Activated naive CD4-positive, alpha-beta T cell treated with anti-CD3 and anti-CD28 coated beads for 36 hours (primary cell): ENCODE measurements at regions not wholly inside any gene's neighbourhood (a gene's known extent, or its start where the extent isn't known, plus 50 kb on each side); places are given as distances from the start of the nearest gene placed in this dataset.
"Not testable (repeated sequence)": the region's sequence is repeated elsewhere in the genome, so short reads cannot be mapped to it uniquely, and the experiment has no call there.

Experiments
- CTCF ChIA-PET: fragments of 350-600 bp; sonication (Branson Sonifier 250); formaldehyde crosslinking; loops from one replicate; lab custom pipeline; 2021; ENCODE audit warnings: antibody characterized with exemption; lab: Charles Lee
- DNase-seq: peaks from one replicate; pipeline ENCODE4 v3.0.0-alpha.2; 2020
- H3K27ac Mint-ChIP-seq: one replicate; pipeline ENCODE4 v1.8.0; 2021; ENCODE audit warnings: mild to moderate bottlenecking, mixed read lengths
- H3K27me3 Mint-ChIP-seq: one replicate; pipeline ENCODE4 v1.8.0; 2021; ENCODE audit warnings: low read depth, mixed read lengths
- H3K36me3 Mint-ChIP-seq: one replicate; pipeline ENCODE4 v1.8.0; 2021; ENCODE audit warnings: low read depth, mixed read lengths
- H3K4me1 Mint-ChIP-seq: one replicate; pipeline ENCODE4 v1.8.0; 2021; ENCODE audit warnings: low read depth, mixed read lengths
- H3K4me3 Mint-ChIP-seq: one replicate; pipeline ENCODE4 v1.8.0; 2021; ENCODE audit warnings: mild to moderate bottlenecking, moderate library complexity, mixed read lengths
- H3K9me3 Mint-ChIP-seq: one replicate; pipeline ENCODE4 v1.8.0; 2021; ENCODE audit warnings: mixed read lengths
- intact Hi-C: fragments of 100-400 bp; cut with micrococcal nuclease; formaldehyde crosslinking; loops from one replicate; pipeline ENCODE4 v1.15.1; 2023

DNA sequence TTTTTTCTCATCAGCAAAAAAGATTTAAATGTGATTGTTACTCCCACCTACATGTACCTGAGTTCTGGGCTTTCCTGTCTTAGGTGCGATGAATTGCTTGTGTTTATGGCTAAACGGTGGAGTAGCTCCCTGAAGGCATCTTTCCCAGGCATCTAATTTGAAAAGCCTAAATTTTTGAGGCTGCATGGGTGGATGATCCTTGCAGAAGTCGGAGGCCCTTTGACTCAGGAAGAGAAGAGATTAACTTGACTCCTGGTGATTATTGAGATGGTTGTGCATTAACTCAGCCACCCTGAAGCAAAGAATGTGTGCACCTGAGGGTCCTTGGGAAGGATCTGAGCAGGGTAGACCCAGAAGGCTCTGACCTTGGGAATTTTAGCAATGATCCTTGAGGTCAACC lies 155.6 kb upstream of the SEMA3C start:
- CTCF ChIA-PET = interaction anchor here (0.5 kb wide), 1 partner anchor 125 kb away, joined by 3 read pairs; no protein-coding TSS in a partner anchor
- intact Hi-C loops = no loop called here
- no peak for DNase-seq
- no peaks in the 10 kb centered on the region for H3K4me1 Mint-ChIP-seq
- no peaks in the 10 kb centered on the region for H3K36me3 Mint-ChIP-seq
- no peaks in the 10 kb centered on the region for H3K27me3 Mint-ChIP-seq
- H3K27ac Mint-ChIP-seq = no peak overlapping the region
- H3K4me3 Mint-ChIP-seq = no peak overlapping the region
- H3K9me3 Mint-ChIP-seq = peaks cover 4% of the 10 kb centered on the region

DNA sequence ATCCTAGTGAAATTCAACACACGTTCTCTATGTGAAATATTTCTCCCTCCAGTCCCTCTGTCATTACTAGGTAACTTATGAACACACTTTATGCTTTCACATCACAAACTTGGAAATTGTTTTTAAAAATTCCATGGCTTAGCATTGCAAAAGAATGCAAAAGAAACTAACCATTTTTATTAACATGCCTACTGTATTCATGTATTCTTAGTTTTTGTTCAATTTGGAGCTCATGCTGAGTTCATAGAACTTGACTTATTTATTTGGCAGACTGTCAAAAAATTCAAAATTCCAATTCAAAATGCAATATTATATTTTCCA lies 155.0 kb upstream of the SEMA3C start:
- peaks cover 4% of the 10 kb centered on the region for H3K9me3 Mint-ChIP-seq
- DNase-seq = no peak
- H3K27me3 Mint-ChIP-seq = no peaks in the 10 kb centered on the region
- H3K27ac Mint-ChIP-seq = no peak overlapping the region
- no peaks in the 10 kb centered on the region for H3K36me3 Mint-ChIP-seq
- no peak overlapping the region for H3K4me3 Mint-ChIP-seq
- intact Hi-C loops = no loop called here
- CTCF ChIA-PET = interaction anchor here (0.5 kb wide), 1 partner anchor 124 kb away, joined by 3 read pairs; no protein-coding TSS in a partner anchor
- no peaks in the 10 kb centered on the region for H3K4me1 Mint-ChIP-seq

DNA sequence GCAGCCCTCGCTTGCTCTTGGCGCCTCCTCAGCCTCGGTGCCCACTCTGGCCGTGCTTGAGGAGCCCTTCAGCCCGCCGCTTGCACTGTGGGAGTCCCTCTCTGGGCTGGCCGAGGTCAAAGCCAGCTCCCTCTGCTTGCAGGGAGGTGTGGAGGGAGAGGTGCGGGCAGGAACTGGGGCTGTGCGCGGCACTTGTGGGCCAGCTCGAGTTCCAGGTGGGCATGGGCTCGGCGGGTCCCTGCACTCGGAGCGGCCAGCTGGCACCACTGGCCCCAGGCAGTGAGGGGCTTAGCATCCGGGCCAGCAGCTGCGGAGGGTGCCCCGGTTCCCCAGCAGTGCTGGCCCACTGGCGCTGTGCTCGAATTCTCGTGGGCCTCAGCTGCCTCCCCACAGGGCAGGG lies 152.1 kb upstream of the SEMA3C start:
- Mint-ChIP-seq H3K4me1 (no peaks in the 10 kb centered on the region), H3K9me3 (peaks cover 4% of the 10 kb centered on the region), H3K4me3 (no peak overlapping the region), H3K36me3 (no peaks in the 10 kb centered on the region), H3K27ac (no peak overlapping the region), H3K27me3 (no peaks in the 10 kb centered on the region)
- DNase-seq = no peak
- intact Hi-C loops = no loop called here
- CTCF ChIA-PET = no interaction called here

DNA sequence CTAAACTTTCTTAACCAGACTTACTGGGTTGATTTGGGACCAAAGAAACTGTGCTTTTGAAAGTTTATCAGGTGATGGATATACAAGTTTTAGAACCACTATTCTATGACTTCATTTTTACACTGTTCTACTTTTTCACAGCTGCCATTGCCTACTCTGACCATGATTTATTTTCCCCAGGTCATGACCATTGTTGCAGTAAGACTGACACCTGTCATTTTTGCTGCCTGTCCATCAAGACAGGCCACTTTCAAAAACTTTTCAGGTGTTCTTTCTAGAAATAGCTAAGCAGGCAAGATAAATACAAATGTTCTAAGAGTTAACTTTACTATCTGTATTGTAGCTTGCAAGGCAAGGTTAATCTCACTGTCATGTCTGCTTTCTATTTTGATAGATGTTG lies 147.9 kb upstream of the SEMA3C start:
- Mint-ChIP-seq H3K27ac (no peak overlapping the region), H3K4me1 (no peaks in the 10 kb centered on the region), H3K27me3 (no peaks in the 10 kb centered on the region), H3K36me3 (no peaks in the 10 kb centered on the region), H3K9me3 (no peaks in the 10 kb centered on the region), H3K4me3 (no peak overlapping the region)
- CTCF ChIA-PET = no interaction called here
- DNase-seq = no peak
- intact Hi-C loops = no loop called here

DNA sequence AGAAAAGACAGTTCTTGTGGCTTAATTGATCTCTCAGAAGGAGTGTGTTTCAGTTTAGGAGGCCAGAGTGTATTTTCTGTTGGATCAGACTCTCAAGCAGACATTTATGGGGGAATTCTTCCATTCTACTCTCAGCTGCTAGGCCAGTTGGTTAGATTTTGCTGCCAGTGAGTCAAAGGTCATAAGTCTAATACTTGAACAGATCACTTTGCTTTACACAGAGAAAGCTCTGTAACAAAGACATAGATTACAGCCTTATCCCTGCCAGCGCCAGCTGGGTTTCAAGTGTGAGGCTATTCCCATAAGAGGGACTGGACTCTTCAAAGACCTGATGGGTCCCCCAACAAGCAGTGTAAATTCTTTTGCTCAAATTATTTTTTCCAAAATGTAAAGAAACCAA lies 145.6 kb upstream of the SEMA3C start:
- Mint-ChIP-seq H3K4me1 (no peaks in the 10 kb centered on the region), H3K9me3 (no peaks in the 10 kb centered on the region), H3K27ac (no peak overlapping the region), H3K36me3 (no peaks in the 10 kb centered on the region), H3K27me3 (no peaks in the 10 kb centered on the region), H3K4me3 (no peak overlapping the region)
- no peak for DNase-seq
- CTCF ChIA-PET = no interaction called here
- intact Hi-C loops = no loop called here

GRCh38 chr7:81062755-81063154 lies 143.9 kb upstream of the SEMA3C start:
- Mint-ChIP-seq H3K4me1 (no peaks in the 10 kb centered on the region), H3K27me3 (no peaks in the 10 kb centered on the region), H3K27ac (no peak overlapping the region), H3K9me3 (no peaks in the 10 kb centered on the region), H3K4me3 (no peak overlapping the region), H3K36me3 (no peaks in the 10 kb centered on the region)
- no peak for DNase-seq
- CTCF ChIA-PET = no interaction called here
- intact Hi-C loops = no loop called here

GRCh38 chr7:81057469-81057868 lies 138.6 kb upstream of the SEMA3C start:
- H3K9me3 Mint-ChIP-seq, H3K27ac Mint-ChIP-seq, H3K4me1 Mint-ChIP-seq, H3K27me3 Mint-ChIP-seq, H3K4me3 Mint-ChIP-seq, intact Hi-C loops, CTCF ChIA-PET, H3K36me3 Mint-ChIP-seq, DNase-seq: not testable (repeated sequence)

DNA sequence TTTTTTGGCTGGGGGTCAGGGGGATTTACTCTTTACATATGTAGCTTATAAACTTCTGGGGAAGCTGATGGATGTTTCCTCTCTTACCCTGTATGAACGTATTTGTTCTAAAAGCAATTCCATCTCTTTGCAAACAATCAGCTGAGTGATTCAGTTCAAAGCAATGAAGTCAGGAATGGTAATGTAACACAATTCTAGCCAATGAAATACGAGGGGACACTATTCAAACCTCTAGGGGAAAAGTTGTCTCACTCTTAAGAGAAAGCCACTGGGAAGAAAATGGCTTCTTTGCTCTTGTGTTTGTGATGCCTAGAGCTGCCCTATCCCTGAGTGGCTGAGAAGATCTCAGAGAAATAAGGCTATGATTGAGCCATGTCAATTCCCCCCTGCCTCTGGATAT lies 134.8 kb upstream of the SEMA3C start:
- intact Hi-C loops = no loop called here
- DNase-seq = no peak
- peaks cover 2% of the 10 kb centered on the region for H3K36me3 Mint-ChIP-seq
- no peak overlapping the region for H3K4me3 Mint-ChIP-seq
- H3K27ac Mint-ChIP-seq = no peak overlapping the region
- no peaks in the 10 kb centered on the region for H3K27me3 Mint-ChIP-seq
- CTCF ChIA-PET = no interaction called here
- peaks cover 3% of the 10 kb centered on the region for H3K9me3 Mint-ChIP-seq
- no peaks in the 10 kb centered on the region for H3K4me1 Mint-ChIP-seq

DNA sequence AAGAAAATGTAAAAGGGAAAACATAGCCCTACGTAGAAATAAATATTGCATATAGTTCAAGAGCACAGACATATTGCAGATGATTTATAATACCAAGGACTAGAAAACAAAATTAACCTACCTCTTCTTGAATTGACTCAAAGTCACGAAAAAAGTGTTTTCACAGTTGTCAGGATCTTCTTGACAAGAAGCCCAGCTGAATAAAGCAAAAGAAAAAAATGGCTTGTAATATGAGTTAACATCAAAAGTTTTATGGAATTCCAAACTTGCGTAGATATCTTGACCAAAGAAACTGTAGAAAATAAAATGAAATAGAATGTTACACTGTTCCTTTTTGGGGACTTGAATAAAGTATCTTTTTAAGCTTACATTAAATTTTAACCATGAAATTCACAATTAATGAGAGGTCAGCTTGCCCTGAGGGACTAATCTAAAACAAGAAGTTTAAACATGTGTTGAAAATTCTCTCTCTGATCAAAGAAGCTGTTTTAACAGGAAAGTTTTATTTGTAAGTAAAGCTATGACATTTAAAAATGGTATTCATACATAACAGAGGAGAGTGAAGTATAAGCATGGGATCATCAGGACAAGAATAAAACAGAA lies 133.1 kb upstream of the SEMA3C start:
- CTCF ChIA-PET = no interaction called here
- Mint-ChIP-seq H3K4me1 (no peaks in the 10 kb centered on the region), H3K27me3 (no peaks in the 10 kb centered on the region), H3K36me3 (peaks cover 2% of the 10 kb centered on the region), H3K27ac (no peak overlapping the region), H3K4me3 (no peak overlapping the region), H3K9me3 (peaks cover 2% of the 10 kb centered on the region)
- DNase-seq = no peak
- intact Hi-C loops = no loop called here

DNA sequence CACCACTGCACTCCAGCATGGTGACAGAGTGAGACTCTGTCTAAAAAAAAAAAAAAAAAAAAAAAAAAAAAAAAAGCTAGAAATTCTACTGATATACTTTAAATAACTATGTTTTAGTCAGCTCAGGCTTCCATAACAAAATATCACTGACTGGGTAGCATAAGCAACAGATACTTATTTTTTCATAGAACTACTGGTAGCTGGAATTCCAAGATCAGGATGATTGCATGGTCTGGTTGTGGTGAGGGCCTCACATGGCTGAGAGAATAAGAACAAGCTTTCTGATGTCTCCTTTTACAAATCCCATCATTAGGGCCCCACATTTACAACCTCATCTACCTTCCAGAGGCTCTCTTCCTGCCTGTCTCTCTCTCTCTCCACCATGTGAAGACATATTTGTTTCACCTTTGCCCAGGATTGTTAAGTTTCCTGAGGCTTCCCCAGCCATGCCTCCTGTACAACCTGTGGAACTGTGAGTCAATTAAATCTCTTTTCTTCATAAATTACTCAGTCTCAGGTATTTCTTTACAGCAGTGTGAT lies 126.7 kb upstream of the SEMA3C start:
- Mint-ChIP-seq H3K4me1 (no peaks in the 10 kb centered on the region), H3K4me3 (no peak overlapping the region), H3K9me3 (peaks cover 5% of the 10 kb centered on the region), H3K36me3 (no peaks in the 10 kb centered on the region), H3K27me3 (no peaks in the 10 kb centered on the region), H3K27ac (no peak overlapping the region)
- no peak for DNase-seq
- intact Hi-C loops = no loop called here
- CTCF ChIA-PET = interaction anchor here (0.6 to 0.7 kb wide), 4 partner anchors 8 to 391 kb away, joined by 3 to 4 read pairs (median 3); no protein-coding TSS in a partner anchor

GRCh38 chr7:81042646-81043045 lies 123.8 kb upstream of the SEMA3C start:
- H3K4me3 Mint-ChIP-seq, CTCF ChIA-PET, H3K36me3 Mint-ChIP-seq, H3K4me1 Mint-ChIP-seq, DNase-seq, H3K27ac Mint-ChIP-seq, H3K27me3 Mint-ChIP-seq, intact Hi-C loops, H3K9me3 Mint-ChIP-seq: not testable (repeated sequence)

- H3K27me3 Mint-ChIP-seq = no peaks in the 10 kb centered on the region
- CTCF ChIA-PET = no interaction called here
- H3K36me3 Mint-ChIP-seq = no peaks in the 10 kb centered on the region
- H3K4me3 Mint-ChIP-seq = no peak overlapping the region
- H3K4me1 Mint-ChIP-seq = no peaks in the 10 kb centered on the region
- peaks cover 2% of the 10 kb centered on the region for H3K9me3 Mint-ChIP-seq
- intact Hi-C loops = no loop called here
- no peak for DNase-seq
- H3K27ac Mint-ChIP-seq = no peak overlapping the region
These were observed 121.6 kb upstream of the SEMA3C start for GRCh38 chr7:81040496-81040895.

GRCh38 chr7:81036871-81037270 lies 118.0 kb upstream of the SEMA3C start:
- H3K27ac Mint-ChIP-seq = no peak overlapping the region
- H3K4me3 Mint-ChIP-seq = no peak overlapping the region
- H3K9me3 Mint-ChIP-seq = no peaks in the 10 kb centered on the region
- no peak for DNase-seq
- CTCF ChIA-PET = no interaction called here
- H3K36me3 Mint-ChIP-seq = no peaks in the 10 kb centered on the region
- intact Hi-C loops = no loop called here
- H3K4me1 Mint-ChIP-seq = no peaks in the 10 kb centered on the region
- no peaks in the 10 kb centered on the region for H3K27me3 Mint-ChIP-seq
